HG02571 (cell line): ENCODE measurements at regions not wholly inside any gene's neighbourhood (a gene's known extent, or its start where the extent isn't known, plus 50 kb on each side); places are given as distances from the start of the nearest gene placed in this dataset.

ENCODE experiments used
- ATAC-seq: cut with Tn5 transposase; IDR thresholded peaks from one replicate; pipeline ENCODE4 v1.9.1; 2021; ENCODE audit warnings: mild to moderate bottlenecking, moderate library complexity; ENCODE audit not compliant: unreplicated experiment

DNA sequence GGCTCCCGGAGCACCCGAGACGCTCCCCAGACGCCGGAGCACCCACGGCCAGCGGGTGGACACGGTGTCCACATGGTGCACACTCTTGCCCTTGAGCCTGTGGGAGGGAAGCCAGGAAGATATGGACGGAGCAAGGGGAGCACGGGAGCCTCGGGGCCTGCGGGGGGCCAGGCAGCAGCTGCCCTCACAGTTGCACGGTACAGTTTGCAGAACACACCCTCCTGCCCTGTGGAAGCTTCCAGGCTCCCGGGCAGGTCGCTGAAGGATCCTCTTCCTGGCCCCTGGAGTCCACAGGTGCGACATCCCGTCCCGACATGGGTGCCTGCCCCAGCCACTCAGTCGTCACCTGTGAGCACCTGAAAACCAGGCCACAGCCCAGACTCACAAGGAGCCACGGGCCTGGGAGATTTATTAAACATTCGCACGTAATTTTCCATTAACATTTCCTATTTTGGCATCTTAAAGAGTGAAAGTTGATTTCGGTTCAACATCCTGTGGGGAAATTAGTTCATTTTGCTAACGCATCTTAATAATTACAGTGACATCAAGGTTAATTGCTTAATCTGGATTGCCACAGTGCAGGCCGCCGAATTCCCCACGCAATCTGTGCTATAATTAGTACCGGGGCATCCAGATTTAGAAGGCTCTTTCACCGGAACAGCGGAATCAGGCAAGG is 253.3 kb downstream of the BRD1 start:
- ATAC-seq, result no peak

GRCh38 chr22:49573109-49573765 is 254.4 kb downstream of the BRD1 start:
- ATAC-seq, result no peak

DNA sequence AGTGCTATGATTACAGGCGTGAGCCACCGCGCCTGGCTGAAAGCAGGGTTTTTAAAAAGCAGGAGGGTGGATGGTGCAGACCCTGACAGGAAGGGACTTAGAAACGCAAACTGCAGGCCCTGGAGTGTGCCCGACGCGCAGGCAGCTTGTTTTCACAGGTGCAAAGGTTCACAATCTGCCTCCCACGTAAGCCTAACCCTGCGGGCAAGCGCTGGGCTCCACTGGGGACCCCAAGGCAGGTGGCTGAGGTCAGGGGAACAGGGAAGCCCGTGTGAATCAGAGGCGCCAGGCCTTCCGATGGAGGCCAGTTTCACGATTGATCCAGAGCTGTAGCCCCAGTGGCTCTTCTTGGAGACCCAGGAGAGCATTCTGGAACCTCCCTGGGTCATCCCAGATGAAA is 256.3 kb downstream of the BRD1 start:
- ATAC-seq, result no peak

DNA sequence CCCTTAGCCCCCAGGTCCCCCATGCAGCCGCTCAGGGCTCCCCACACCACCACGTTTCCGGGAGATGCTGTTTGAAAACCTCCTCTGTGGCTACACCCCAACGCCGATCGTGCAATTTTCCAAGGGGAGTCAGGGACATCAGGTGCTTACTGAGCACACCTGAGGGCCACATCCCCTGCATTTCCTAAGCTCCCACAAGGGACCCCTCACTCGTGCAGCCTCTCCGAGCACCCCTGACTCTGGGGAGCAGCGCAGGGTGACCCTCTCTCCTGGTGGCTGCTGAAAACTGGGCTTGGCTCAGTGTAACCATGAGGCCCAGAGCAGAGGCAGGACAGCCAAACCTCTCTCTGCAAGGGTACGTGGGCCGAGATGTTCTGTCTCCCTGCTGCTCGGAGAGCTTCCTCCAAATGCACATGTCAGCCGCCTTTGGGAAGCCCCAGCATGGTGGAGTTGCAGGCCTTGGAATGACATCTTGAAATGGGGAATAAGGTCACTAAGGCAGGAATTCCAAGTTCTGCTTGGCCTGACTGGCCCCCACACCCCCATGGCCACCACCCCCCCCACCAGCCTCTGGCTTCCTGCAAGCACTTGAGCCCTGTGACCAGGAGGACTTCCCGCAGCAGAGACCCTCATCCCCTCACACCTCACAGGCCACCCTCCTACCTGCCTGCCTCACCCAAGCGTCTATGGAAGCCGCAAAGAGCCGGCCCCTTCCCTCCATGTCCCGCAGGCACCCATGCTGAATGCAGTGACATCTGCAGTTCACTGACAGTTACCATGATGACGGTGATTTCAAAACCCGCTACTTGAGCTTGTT is 257.4 kb downstream of the BRD1 start:
- no peak for ATAC-seq

GRCh38 chr22:49569286-49570031 is 258.2 kb downstream of the BRD1 start:
- ATAC-seq, result no peak

GRCh38 chr22:49568751-49569285 is 258.9 kb downstream of the BRD1 start:
- no peak for ATAC-seq

DNA sequence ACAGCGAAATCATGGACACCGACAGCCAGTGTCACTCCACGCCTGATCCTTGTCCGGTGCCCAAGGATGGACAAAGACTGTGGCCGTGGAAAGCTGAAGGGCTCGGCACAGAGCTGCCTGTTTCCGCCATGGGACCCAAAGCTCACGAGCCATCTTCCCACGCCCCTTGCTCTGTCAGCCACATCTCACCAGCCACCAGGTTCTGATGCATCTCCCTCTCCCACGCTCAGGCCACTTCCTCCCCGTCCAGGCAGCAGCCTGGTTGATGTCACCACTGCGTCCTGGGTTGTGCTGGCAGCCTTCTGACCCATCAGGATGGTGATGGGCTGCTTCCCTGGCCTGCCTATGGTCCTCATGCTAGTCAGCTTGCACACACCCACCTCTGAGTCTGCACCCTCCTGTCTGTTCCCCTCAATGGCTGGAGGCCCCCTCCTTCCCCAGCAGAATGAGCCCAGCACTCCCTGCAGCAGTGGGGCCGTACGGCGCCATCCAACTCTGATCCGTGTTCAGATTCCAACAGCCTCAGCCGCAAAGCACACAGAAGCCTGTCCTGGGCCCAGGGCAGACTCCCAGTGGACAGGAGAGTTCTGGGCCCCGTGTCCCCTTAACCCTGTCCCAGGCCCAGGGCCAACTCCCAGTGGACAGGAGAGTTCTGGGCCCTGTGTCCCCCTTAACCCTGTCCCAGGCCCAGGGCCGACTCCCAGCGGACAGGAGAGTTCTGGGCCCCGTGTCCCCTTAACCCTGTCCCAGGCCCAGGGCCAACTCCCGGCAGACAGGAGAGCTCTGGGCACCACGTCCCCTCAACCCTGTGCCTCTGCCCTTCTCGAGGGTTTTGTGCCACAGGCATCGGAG is 259.5 kb downstream of the BRD1 start:
- no peak for ATAC-seq

DNA sequence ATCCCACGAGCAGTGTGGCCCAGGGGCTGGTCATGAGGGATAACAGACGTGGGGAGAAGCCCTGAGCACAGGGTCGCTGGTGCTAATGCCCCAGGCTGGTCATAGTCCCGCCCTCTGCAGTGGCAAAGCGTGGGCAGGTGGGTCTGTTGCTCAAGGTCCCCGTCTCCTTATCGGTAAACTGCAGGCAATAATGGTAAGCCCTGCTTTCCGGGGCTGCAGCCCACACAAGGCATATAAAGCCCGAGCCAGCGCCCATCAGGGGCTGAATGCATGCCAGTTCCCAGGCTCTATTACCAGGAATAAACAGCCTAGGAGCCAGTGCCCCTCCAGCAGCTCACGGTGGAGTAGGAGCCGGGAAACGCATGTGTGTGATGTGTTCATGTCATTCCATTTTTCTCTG is 261.0 kb downstream of the BRD1 start:
- ATAC-seq, result no peak

- no peak for ATAC-seq
These were observed 261.5 kb downstream of the BRD1 start for GRCh38 chr22:49566141-49566541.

DNA sequence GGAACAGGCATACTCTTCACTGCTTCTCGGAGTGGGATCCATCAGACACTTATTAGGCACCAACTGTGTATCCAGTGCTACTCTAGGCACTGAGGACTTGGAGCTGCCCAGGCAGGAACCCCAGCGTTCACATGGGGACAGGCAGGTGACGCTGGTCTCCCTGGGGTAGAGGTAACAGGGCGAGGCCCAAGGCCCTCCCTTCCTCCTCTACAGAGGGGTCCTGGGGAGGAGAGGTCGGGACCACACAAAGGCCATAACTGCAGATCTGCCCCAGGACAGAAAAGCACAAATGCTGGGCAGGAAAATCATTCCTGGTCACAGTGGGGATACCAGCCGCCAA is 262.2 kb downstream of the BRD1 start:
- ATAC-seq, result no peak

- no peak for ATAC-seq
These were observed 262.8 kb downstream of the BRD1 start for GRCh38 chr22:49564666-49565515.

GRCh38 chr22:49564054-49564453 is 263.6 kb downstream of the BRD1 start:
- no peak for ATAC-seq

- ATAC-seq, result no peak
These were observed 264.9 kb downstream of the BRD1 start for GRCh38 chr22:49562685-49563249.

- ATAC-seq, result no peak
These were observed 265.7 kb downstream of the BRD1 start for GRCh38 chr22:49561976-49562375.

DNA sequence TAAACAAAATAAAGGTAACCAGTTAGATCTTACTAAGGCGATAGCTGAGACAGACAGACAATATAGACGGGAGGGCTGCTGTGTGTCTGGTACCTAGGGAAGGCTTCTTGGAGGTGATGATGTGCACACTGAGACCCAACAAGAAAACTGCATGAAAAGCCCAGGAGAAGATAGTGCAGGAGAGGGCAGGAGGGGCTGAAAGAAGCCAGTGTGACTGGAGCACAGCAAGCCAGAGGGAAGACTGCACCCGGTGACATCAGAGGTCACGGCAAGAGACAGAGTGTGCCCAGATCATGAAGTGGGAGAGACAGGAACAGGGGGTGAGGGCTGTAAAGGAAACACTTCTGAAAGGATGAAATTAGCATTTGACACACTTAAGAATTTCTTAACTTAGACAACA is 266.3 kb downstream of the BRD1 start:
- ATAC-seq, result no peak

- ATAC-seq, result no peak
These were observed 272.1 kb downstream of the BRD1 start for GRCh38 chr22:49555526-49555925.

DNA sequence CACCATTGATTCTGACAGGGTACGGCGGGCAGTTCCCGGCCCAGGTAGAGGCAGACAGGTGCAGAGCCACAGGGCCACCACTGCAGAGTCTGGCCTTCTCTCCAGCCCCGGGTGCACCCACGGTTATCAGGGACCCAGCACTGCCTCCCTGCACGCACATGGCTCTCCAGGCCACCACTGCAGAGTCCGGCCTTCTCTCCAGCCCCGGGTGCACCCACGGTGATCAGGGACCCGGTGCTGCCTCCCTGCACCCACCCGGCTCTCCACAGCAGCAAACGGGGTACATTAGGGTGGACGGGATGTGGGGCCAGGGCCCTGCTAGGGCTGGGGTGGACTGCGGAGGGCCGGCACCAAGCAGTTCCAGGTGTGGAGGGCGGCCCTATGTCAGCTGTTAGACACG is 272.9 kb downstream of the BRD1 start:
- ATAC-seq, result no peak

- no peak for ATAC-seq
These were observed 273.4 kb downstream of the BRD1 start for GRCh38 chr22:49554296-49554625.
